NCI-H2029 (cell line): ENCODE measurements at regions not wholly inside any gene's neighbourhood (a gene's known extent, or its start where the extent isn't known, plus 50 kb on each side); places are given as distances from the start of the nearest gene placed in this dataset.
"Not testable (repeated sequence)": the region's sequence is repeated elsewhere in the genome, so short reads cannot be mapped to it uniquely, and the experiment has no call there.

ENCODE experiments used
- DNase-seq: peaks from one replicate; lab custom pipeline; 2025; lab: John Stamatoyannopoulos, UW

DNA sequence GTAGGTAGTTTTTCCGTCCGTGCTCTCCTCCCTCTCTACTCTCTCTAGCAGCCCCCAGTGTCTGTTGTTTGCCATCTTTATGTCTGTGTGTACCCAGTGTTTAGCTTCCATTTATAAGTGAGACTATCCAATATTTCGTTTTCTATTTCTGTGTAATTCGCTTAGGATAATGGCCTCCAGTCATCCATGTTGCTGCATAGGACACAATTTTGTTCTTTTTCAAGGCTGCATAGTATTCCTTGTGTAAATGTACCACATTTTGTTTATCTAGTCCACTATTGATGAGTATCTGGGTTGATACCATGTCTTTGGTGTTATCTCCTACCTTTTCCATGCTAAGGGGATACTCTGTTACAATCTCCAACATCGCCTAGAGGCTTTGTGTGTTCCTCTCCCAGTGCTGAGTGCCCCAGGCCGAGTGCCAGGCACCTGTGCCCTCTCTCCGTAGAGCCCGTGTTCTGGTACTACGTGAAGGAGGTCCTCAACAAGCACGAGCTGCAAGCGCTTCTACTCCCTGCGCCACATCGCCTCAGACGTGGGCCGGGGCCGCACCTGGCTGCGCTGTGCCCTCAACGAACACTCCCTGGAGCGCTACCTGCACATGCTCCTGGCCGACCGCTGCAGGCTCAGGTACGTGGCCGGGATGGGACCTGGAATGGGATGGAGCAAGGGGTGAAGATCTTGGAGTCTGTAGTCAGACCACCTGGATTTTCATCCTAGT, 51.0 kb downstream of the NPIPB11 start:
- not testable (repeated sequence) for DNase-seq

GRCh38 chr16:29354449-29354848, 52.1 kb downstream of the NPIPB11 start:
- DNase-seq = not testable (repeated sequence)

- DNase-seq = not testable (repeated sequence)
These were observed 53.9 kb downstream of the NPIPB11 start for GRCh38 chr16:29352617-29352999.

GRCh38 chr16:29351970-29352616, 54.4 kb downstream of the NPIPB11 start:
- not testable (repeated sequence) for DNase-seq

- not testable (repeated sequence) for DNase-seq
These were observed 55.1 kb downstream of the NPIPB11 start for GRCh38 chr16:29351271-29351969.

DNA sequence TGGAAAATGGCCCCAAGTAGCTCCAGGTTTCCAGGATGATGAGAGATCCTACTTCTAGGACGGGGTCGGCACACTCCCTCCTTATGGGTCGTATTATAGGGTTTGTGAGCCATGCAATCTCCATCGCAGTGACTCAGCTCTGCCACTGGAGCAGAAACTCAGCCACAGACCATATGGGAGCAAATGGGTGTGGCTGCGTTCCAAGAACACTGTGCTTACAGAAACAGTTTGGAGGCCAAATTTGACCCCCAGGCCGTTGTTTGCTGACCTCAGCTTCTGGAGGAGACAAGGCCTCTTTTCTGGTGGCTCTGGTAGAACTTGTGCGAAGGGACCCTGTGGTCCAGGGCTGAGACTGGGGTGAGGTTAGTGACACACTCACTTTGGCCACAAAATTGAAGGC, 56.5 kb downstream of the NPIPB11 start:
- DNase-seq = not testable (repeated sequence)

- not testable (repeated sequence) for DNase-seq
These were observed 57.8 kb downstream of the NPIPB11 start for GRCh38 chr16:29348748-29349147.

- DNase-seq = not testable (repeated sequence)
These were observed 58.3 kb downstream of the NPIPB11 start for GRCh38 chr16:29348123-29348690.

GRCh38 chr16:29346796-29347580, 59.5 kb downstream of the NPIPB11 start:
- DNase-seq = not testable (repeated sequence)

GRCh38 chr16:29346203-29346602, 60.3 kb downstream of the NPIPB11 start:
- DNase-seq = not testable (repeated sequence)

DNA sequence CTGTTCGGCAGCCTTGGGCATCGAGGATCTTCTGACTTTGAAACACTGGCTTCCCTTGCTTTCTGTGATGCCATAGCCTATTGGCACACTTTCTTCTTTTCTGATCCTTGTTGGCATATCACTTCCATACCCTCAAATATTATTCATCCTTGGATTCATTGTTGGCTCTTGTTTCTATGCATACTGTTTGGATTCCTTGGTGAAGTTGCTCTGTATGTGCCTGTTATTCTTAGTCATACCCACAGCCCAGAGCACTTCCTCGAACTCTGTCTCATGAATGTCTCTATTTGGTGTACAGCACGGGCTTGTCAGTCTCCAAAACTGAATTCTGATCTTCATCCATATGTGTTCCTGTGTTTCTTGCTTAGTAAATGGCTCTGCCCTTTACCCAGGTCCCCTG, 63.6 kb downstream of the NPIPB11 start:
- DNase-seq = not testable (repeated sequence)

- DNase-seq = not testable (repeated sequence)
These were observed 65.6 kb downstream of the NPIPB11 start for GRCh38 chr16:29340779-29341438.

GRCh38 chr16:29340235-29340634, 66.3 kb downstream of the NPIPB11 start:
- not testable (repeated sequence) for DNase-seq

- DNase-seq = not testable (repeated sequence)
These were observed 67.5 kb downstream of the NPIPB11 start for GRCh38 chr16:29338821-29339700.

DNA sequence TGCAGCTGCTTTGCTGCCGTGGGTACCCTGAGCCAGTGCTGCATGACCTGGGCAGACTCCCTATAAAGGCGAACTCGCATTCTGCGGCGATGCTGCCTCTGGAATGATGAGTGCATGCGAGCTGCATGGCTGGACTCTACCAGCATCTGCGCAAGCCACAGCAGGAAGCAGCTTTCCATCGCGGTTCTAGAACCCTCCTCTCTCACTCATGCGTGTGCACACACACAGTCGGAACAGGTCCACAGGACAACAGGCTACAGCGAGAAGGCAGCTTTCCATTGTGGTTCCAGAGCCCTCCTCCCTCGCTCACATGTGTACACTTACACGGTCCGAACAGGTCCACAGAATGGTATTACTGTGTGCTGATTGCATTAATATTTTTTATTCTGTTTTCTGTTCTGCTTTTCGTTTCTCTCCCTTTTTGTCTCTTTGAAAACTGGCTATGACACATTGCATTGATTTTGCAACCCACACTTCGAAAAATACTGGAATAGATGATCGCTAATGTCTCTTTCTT, 69.1 kb downstream of the NPIPB11 start:
- not testable (repeated sequence) for DNase-seq

DNA sequence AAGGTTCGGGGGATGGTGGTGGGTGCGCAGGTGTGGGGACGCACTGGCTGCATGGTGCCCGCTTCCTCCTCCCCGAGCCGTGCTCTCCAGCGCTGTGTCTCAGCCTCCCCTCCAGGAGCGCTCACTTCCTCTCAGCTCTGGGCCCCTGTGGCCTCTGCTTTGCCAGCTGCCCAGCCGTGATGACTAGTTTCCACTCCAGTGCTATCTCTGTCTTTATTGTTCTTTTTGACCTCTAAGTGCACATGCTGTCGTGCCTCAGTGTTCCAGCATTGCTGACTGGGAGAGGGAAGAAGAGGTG, 71.0 kb downstream of the NPIPB11 start:
- DNase-seq = not testable (repeated sequence)

- DNase-seq = not testable (repeated sequence)
These were observed 71.5 kb downstream of the NPIPB11 start for GRCh38 chr16:29334776-29335548.

- DNase-seq = not testable (repeated sequence)
These were observed 72.9 kb downstream of the NPIPB11 start for GRCh38 chr16:29333492-29334097.

- not testable (repeated sequence) for DNase-seq
These were observed 75.9 kb downstream of the NPIPB11 start for GRCh38 chr16:29330623-29331022.
